HCT116 (cell line): ENCODE measurements at regions not wholly inside any gene's neighbourhood (a gene's known extent, or its start where the extent isn't known, plus 50 kb on each side); places are given as distances from the start of the nearest gene placed in this dataset.

ENCODE experiments used
- ATAC-seq: fragments of 200-7000 bp; cut with Tn5 transposase; 2 replicates; pipeline ENCODE4 v1.9.1; 2020; ENCODE audit warnings: mild to moderate bottlenecking, moderate library complexity
- BruUV-seq: library from RNA; stranded (reverse); fragments of 400-500 nt; replicated peaks from 2 replicates; lab custom pipeline; 2021; lab: Mats Ljungman, UMichigan
- CTCF ChIA-PET: fragments of 300-600 bp; sonication (Branson Sonifier 250); formaldehyde crosslinking; loops from one replicate; lab custom pipeline; 2021; ENCODE audit warnings: antibody characterized with exemption; lab: Charles Lee
- POLR2A ChIA-PET: fragments of 300-600, 350-600 bp; sonication (Branson Sonifier 250); formaldehyde crosslinking; loops from one replicate; lab custom pipeline; 2021; ENCODE audit warnings: antibody characterized with exemption; lab: Charles Lee
- RAD21 ChIA-PET, 2 experiments: fragments of 300-600 bp; sonication (Branson Sonifier 250); formaldehyde crosslinking; loops; one replicate each; lab custom pipeline; 2023; ENCODE audit warnings: low total read pairs in 2 of 2; ENCODE audit not compliant: uncharacterized antibody in 2 of 2, unreplicated experiment in 2 of 2, low non-redundant PET in 1 of 2; lab: Charles Lee
- DNase-seq: peaks from one replicate; pipeline ENCODE4 v3.0.0-alpha.2; 2010; ENCODE audit warnings: low read depth, low spot score
- H2AFZ ChIP-seq: fragments of 200-600 bp; shearing (Covaris generic), sonication (generic); 2 replicates; pipeline ENCODE4 v1.6.1; 2017; ENCODE audit warnings: low read depth, mixed run types, mixed read lengths, antibody characterized with exemption, low read length; ENCODE audit not compliant: poor library complexity, severe bottlenecking
- H3K27ac ChIP-seq: 2 replicates; pipeline ENCODE4 v1.5.1; 2012; ENCODE audit warnings: low read depth, low read length
- H3K27me3 ChIP-seq: fragments of 200-600 bp; sonication (generic); 2 replicates; pipeline ENCODE4 v1.6.1; 2016; ENCODE audit warnings: mixed run types, low read length, mixed read lengths; ENCODE audit not compliant: insufficient read depth
- H3K36me3 ChIP-seq, 2 experiments: fragments of 200-500 bp in 1 of 2; fragments of 200-600 bp in 1 of 2; sonication (Bioruptor generic) in 1 of 2; sonication (generic) in 1 of 2; 2 replicates each; pipeline versions ENCODE4 v1.5.1 to v1.6.1; 2014 to 2016; ENCODE audit warnings: low read length in 2 of 2, inconsistent platforms in 1 of 2, mixed read lengths in 1 of 2, mixed run types in 1 of 2; ENCODE audit not compliant: insufficient read depth in 2 of 2, control insufficient read depth in 1 of 2
- H3K4me1 ChIP-seq, 2 experiments: fragments of 200-600 bp in 1 of 2; sonication (generic) in 1 of 2; 2 replicates each; pipeline versions ENCODE4 v1.5.1 to v1.6.1; 2012 to 2017; ENCODE audit warnings: low read length in 2 of 2, inconsistent platforms in 1 of 2, mild to moderate bottlenecking in 1 of 2, mixed read lengths in 1 of 2, mixed run types in 1 of 2, moderate library complexity in 1 of 2; ENCODE audit not compliant: insufficient read depth in 2 of 2, control insufficient read depth in 1 of 2
- H3K4me2 ChIP-seq: fragments of 200-600 bp; sonication (generic); 2 replicates; pipeline ENCODE4 v1.6.1; 2017; ENCODE audit warnings: mixed run types, low read length, mixed read lengths
- H3K4me3 ChIP-seq, 2 experiments: fragments of 200-600 bp in 1 of 2; sonication (generic) in 1 of 2; replicated peaks in 1 of 2; 2 replicates each; pipeline ENCODE4 v1.5.1; 2011 to 2016; ENCODE audit warnings: low read length in 2 of 2, control low read depth in 1 of 2, low read depth in 1 of 2, mild to moderate bottlenecking in 1 of 2, mixed read lengths in 1 of 2, mixed run types in 1 of 2
- H3K79me2 ChIP-seq: fragments of 200-600 bp; sonication (generic); 2 replicates; pipeline ENCODE4 v1.6.1; 2017; ENCODE audit warnings: mild to moderate bottlenecking, mixed run types, low read length, moderate library complexity, mixed read lengths; ENCODE audit not compliant: insufficient read depth
- H3K9ac ChIP-seq: fragments of 200-600 bp; sonication (generic); 2 replicates; pipeline ENCODE4 v1.6.1; 2016; ENCODE audit warnings: low read length, mixed read lengths
- H3K9me2 ChIP-seq: fragments of 200-600 bp; sonication (generic), shearing (Covaris generic); 2 replicates; pipeline ENCODE4 v1.6.1; 2017; ENCODE audit warnings: mixed run types, mild to moderate bottlenecking, moderate library complexity; ENCODE audit not compliant: insufficient read depth
- H3K9me3 ChIP-seq, 2 experiments: fragments of 200-500 bp in 1 of 2; fragments of 200-600 bp in 1 of 2; sonication (Bioruptor generic) in 1 of 2; sonication (generic) in 1 of 2; 2 replicates each; pipeline ENCODE4 v1.6.1; 2014 to 2017; ENCODE audit warnings: low read length in 2 of 2, mixed read lengths in 2 of 2, inconsistent platforms in 1 of 2, low read depth in 1 of 2, mild to moderate bottlenecking in 1 of 2, mixed run types in 1 of 2, moderate library complexity in 1 of 2; ENCODE audit not compliant: control insufficient read depth in 1 of 2, insufficient read depth in 1 of 2
- H4K20me1 ChIP-seq: fragments of 200-600 bp; sonication (generic), shearing (Covaris generic); 2 replicates; pipeline ENCODE4 v1.6.1; 2017; ENCODE audit warnings: mixed run types, mild to moderate bottlenecking, moderate library complexity; ENCODE audit not compliant: insufficient read depth
- ATF3 ChIP-seq: IDR thresholded peaks from 2 replicates; pipeline ENCODE4 v1.6.1; 2012
- CBX3 ChIP-seq: IDR thresholded peaks from 2 replicates; pipeline ENCODE4 v1.6.1; 2012; ENCODE audit warnings: low read depth
- CEBPB ChIP-seq: IDR thresholded peaks from 2 replicates; pipeline ENCODE4 v1.6.1; 2012; ENCODE audit warnings: low read depth
- EGR1 ChIP-seq: IDR thresholded peaks from 2 replicates; pipeline ENCODE4 v1.6.1; 2012; ENCODE audit warnings: low read depth
- ELF1 ChIP-seq: IDR thresholded peaks from 2 replicates; pipeline ENCODE4 v1.6.1; 2012; ENCODE audit warnings: low read depth, borderline replicate concordance
- EZH2 ChIP-seq: fragments of 200-600 bp; sonication (generic); IDR thresholded peaks from 2 replicates; pipeline ENCODE4 v1.6.1; 2017; ENCODE audit warnings: antibody characterized with exemption, mixed run types
- EZH2phosphoT487 ChIP-seq: fragments of 200-600 bp; IDR thresholded peaks from 2 replicates; pipeline ENCODE4 v1.6.1; 2018; ENCODE audit warnings: antibody characterized with exemption, borderline replicate concordance
- FOSL1 ChIP-seq: IDR thresholded peaks from 2 replicates; pipeline ENCODE4 v1.6.1; 2012; ENCODE audit warnings: low read depth
- JUND ChIP-seq: IDR thresholded peaks from 2 replicates; pipeline ENCODE4 v1.6.1; 2012
- MAX ChIP-seq: IDR thresholded peaks from 2 replicates; pipeline ENCODE4 v1.6.1; 2012
- POLR2A ChIP-seq: IDR thresholded peaks from 2 replicates; pipeline ENCODE4 v1.7.0; 2011; ENCODE audit warnings: borderline replicate concordance; ENCODE audit not compliant: insufficient read depth, insufficient read length; ENCODE audit errors: extremely low read depth
- POLR2AphosphoS5 ChIP-seq: IDR thresholded peaks from 2 replicates; pipeline ENCODE4 v1.6.1; 2011; ENCODE audit warnings: mild to moderate bottlenecking, low read depth, low read length, moderate library complexity
- RAD21 ChIP-seq: IDR thresholded peaks from 2 replicates; pipeline ENCODE4 v1.6.1; 2012; ENCODE audit warnings: low read depth, mild to moderate bottlenecking
- REST ChIP-seq: IDR thresholded peaks from 2 replicates; pipeline ENCODE4 v1.6.1; 2012; ENCODE audit warnings: low read depth
- SIN3A ChIP-seq: IDR thresholded peaks from 2 replicates; pipeline ENCODE4 v1.6.1; 2012; ENCODE audit warnings: low read depth
- SP1 ChIP-seq: IDR thresholded peaks from 2 replicates; pipeline ENCODE4 v1.6.1; 2012; ENCODE audit warnings: low read depth
- SRF ChIP-seq: IDR thresholded peaks from 2 replicates; pipeline ENCODE4 v1.6.1; 2012; ENCODE audit warnings: low read depth
- TCF7L2 ChIP-seq: IDR thresholded peaks from 2 replicates; pipeline ENCODE4 v1.7.0; 2011; ENCODE audit warnings: borderline replicate concordance, inconsistent platforms; ENCODE audit not compliant: insufficient read depth, insufficient read length; ENCODE audit errors: extremely low read depth
- YY1 ChIP-seq: IDR thresholded peaks from 2 replicates; pipeline ENCODE4 v1.6.1; 2011; ENCODE audit warnings: low read length, low read depth, moderate library complexity, mild to moderate bottlenecking; ENCODE audit not compliant: insufficient replicate concordance; ENCODE audit errors: extremely low read depth
- ZFX ChIP-seq: fragments of 450-650 bp; IDR thresholded peaks from 2 replicates; pipeline ENCODE4 v1.6.1; 2017
- intact Hi-C: fragments of 100-400 bp; cut with micrococcal nuclease; formaldehyde crosslinking; loops from 2 replicates; pipeline ENCODE4 v1.10.0; 2022

DNA sequence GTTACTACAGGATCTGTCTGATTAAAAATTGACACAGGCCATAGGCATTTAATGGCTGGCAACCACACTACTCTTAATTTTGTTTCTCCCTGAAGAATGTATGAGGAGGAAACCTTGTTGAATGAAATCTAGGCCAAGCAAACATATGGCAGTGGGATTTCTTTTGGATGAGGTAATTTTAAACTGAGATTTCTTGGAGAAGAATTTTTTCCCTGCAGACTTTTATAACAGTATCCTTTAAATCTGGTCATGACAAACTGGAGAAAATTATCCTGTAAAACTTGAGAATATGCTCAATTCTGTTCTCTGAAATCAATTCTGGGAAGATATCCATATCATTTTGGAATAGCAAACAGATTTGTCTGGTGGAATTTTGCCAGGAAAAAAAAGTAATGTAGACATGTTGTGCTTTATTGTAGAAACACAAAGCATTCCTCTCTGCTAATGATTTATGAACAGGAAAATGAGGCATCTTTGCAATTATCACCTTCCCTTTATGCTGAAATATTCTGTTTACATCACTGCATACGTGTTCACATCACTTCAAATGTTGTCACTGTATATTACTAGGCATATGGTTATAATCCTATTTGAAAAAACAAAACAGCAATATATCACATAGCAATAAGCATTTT lies 108.3 kb upstream of the ARSJ start:
- TF ChIP-seq JUND = no peak
- TF ChIP-seq SRF = no peak
- no peak for TF ChIP-seq EGR1
- TF ChIP-seq ATF3 = no peak
- TF ChIP-seq MAX = no peak
- TF ChIP-seq CEBPB = no peak
- no peak for TF ChIP-seq YY1
- TF ChIP-seq TCF7L2 = no peak
- TF ChIP-seq FOSL1 = no peak
- no peak for TF ChIP-seq REST
- no peak for TF ChIP-seq SIN3A
- TF ChIP-seq ZFX = no peak
- TF ChIP-seq POLR2A = no peak
- no peak for TF ChIP-seq EZH2
- no peak for TF ChIP-seq ELF1
- TF ChIP-seq CBX3 = no peak
- no peak for TF ChIP-seq SP1
- no peak for TF ChIP-seq POLR2AphosphoS5
- TF ChIP-seq RAD21 = no peak
- no peak for TF ChIP-seq EZH2phosphoT487
- TF ChIP-seq, all 23 proteins: peak for 0
- ChIA-PET POLR2A (no interaction called here), CTCF (no interaction called here), RAD21 (no interaction called here)
- H3K9me2 ChIP-seq = no peaks in the 10 kb centered on the region
- H3K4me3 ChIP-seq = no peak overlapping the region
- H3K9ac ChIP-seq = no peak overlapping the region
- no peak overlapping the region for H3K27ac ChIP-seq
- H3K9me3 ChIP-seq = no peaks in the 10 kb centered on the region
- H4K20me1 ChIP-seq = no peaks in the 10 kb centered on the region
- BruUV-seq = no TSS peak
- H3K4me2 ChIP-seq = no peak overlapping the region
- H3K79me2 ChIP-seq = no peaks in the 10 kb centered on the region
- H2AFZ ChIP-seq = no peak overlapping the region
- no peaks in the 10 kb centered on the region for H3K4me1 ChIP-seq
- no peaks in the 10 kb centered on the region for H3K36me3 ChIP-seq
- ATAC-seq = no peak
- intact Hi-C loops = no loop called here
- no peaks in the 10 kb centered on the region for H3K27me3 ChIP-seq
- no peak for DNase-seq
